Frontal cortex (tissue), 3 donors: ENCODE measurements at regions not wholly inside any gene's neighbourhood (a gene's known extent, or its start where the extent isn't known, plus 50 kb on each side); places are given as distances from the start of the nearest gene placed in this dataset.
"Not testable (repeated sequence)": the region's sequence is repeated elsewhere in the genome, so short reads cannot be mapped to it uniquely, and the experiment has no call there.

ENCODE experiments used
- DNase-seq, 2 donors: peaks; one replicate each; pipeline ENCODE4 v3.0.0; 2012; ENCODE audit warnings: low spot score in 2 of 2
- FAIRE-seq: peaks from 2 replicates; lab custom pipeline; 2012; peaks lifted over from hg19 to GRCh38; lab: Jason Lieb, UNC
- donor health status: control.
- donor health status: control.
- donor health status: control.

- FAIRE-seq, result no peak
- no peak for DNase-seq
Observed at GRCh38 chr7:66296-66695, 126.1 kb upstream of the FAM20C start.

- FAIRE-seq (no peak), DNase-seq (no peak)
Observed at GRCh38 chr7:66741-67140, 125.6 kb upstream of the FAM20C start.

GRCh38 chr7:67661-68395 is 124.5 kb upstream of the FAM20C start:
- FAIRE-seq (no peak), DNase-seq (no peak)

- DNase-seq (no peak), FAIRE-seq (no peak)
Observed at GRCh38 chr7:68629-69028, 123.7 kb upstream of the FAM20C start.

GRCh38 chr7:69052-69451 is 123.3 kb upstream of the FAM20C start:
- not testable (repeated sequence) for DNase-seq, FAIRE-seq

GRCh38 chr7:69499-70123 is 122.8 kb upstream of the FAM20C start:
- DNase-seq, FAIRE-seq: not testable (repeated sequence)

- DNase-seq, FAIRE-seq: not testable (repeated sequence)
Observed at GRCh38 chr7:70207-70606, 122.2 kb upstream of the FAM20C start.

GRCh38 chr7:70989-71388 is 121.4 kb upstream of the FAM20C start:
- not testable (repeated sequence) for FAIRE-seq, DNase-seq

- FAIRE-seq, DNase-seq: not testable (repeated sequence)
Observed at GRCh38 chr7:72266-73057, 119.9 kb upstream of the FAM20C start.

GRCh38 chr7:73058-73331 is 119.4 kb upstream of the FAM20C start:
- not testable (repeated sequence) for FAIRE-seq, DNase-seq

GRCh38 chr7:74008-74540 is 118.3 kb upstream of the FAM20C start:
- not testable (repeated sequence) for DNase-seq, FAIRE-seq

- DNase-seq, FAIRE-seq: not testable (repeated sequence)
Observed at GRCh38 chr7:75511-75910, 116.9 kb upstream of the FAM20C start.

- not testable (repeated sequence) for DNase-seq, FAIRE-seq
Observed at GRCh38 chr7:76202-76601, 116.2 kb upstream of the FAM20C start.

- not testable (repeated sequence) for FAIRE-seq
Observed at GRCh38 chr7:76829-77395, 115.5 kb upstream of the FAM20C start.

GRCh38 chr7:78862-79261 is 113.5 kb upstream of the FAM20C start:
- FAIRE-seq, DNase-seq: not testable (repeated sequence)

More at GRCh38 chr7:76829-77395, 115.5 kb upstream of the FAM20C start:
- not testable (repeated sequence) for DNase-seq

GRCh38 chr7:79400-80055 is 112.8 kb upstream of the FAM20C start:
- FAIRE-seq, DNase-seq: not testable (repeated sequence)

GRCh38 chr7:80259-81067 is 111.9 kb upstream of the FAM20C start:
- FAIRE-seq, result no peak

GRCh38 chr7:81068-81925 is 111.1 kb upstream of the FAM20C start:
- FAIRE-seq, result no peak
- no peak for DNase-seq

More at GRCh38 chr7:80259-81067, 111.9 kb upstream of the FAM20C start:
- DNase-seq, result no peak
